ENCODE measurements at regions not wholly inside any gene's neighbourhood (a gene's known extent, or its start where the extent isn't known, plus 50 kb on each side); places are given as distances from the start of the nearest gene placed in this dataset.

GRCh38 chr3:193871220-193871485 lies 264.8 kb upstream of the HES1 start:
- intact Hi-C loops (cut with micrococcal nuclease), result no loop called here

GRCh38 chr3:193872265-193872753 lies 263.6 kb upstream of the HES1 start:
- intact Hi-C loops (cut with micrococcal nuclease), result no loop called here

GRCh38 chr3:193873426-193874201 lies 262.3 kb upstream of the HES1 start:
- intact Hi-C loops (cut with micrococcal nuclease), result no loop called here

- intact Hi-C loops (cut with micrococcal nuclease), result no loop called here
Measured at GRCh38 chr3:193874512-193874911, 261.4 kb upstream of the HES1 start.

GRCh38 chr3:193874997-193875593 lies 260.9 kb upstream of the HES1 start:
- intact Hi-C loops (cut with micrococcal nuclease), result no loop called here

GRCh38 chr3:193875601-193876321 lies 260.2 kb upstream of the HES1 start:
- intact Hi-C loops (cut with micrococcal nuclease), result no loop called here

- intact Hi-C loops (cut with micrococcal nuclease), result no loop called here
Measured at GRCh38 chr3:193879099-193879863, 256.7 kb upstream of the HES1 start.

GRCh38 chr3:193879864-193880242 lies 256.1 kb upstream of the HES1 start:
- intact Hi-C loops (cut with micrococcal nuclease), result no loop called here

- intact Hi-C loops (cut with micrococcal nuclease), result no loop called here
Measured at GRCh38 chr3:193882091-193882490, 253.9 kb upstream of the HES1 start.

- intact Hi-C loops (cut with micrococcal nuclease), result no loop called here
Measured at GRCh38 chr3:193883551-193883950, 252.4 kb upstream of the HES1 start.

- intact Hi-C loops (cut with micrococcal nuclease), result no loop called here
Measured at GRCh38 chr3:193884027-193884426, 251.9 kb upstream of the HES1 start.

- intact Hi-C loops (cut with micrococcal nuclease), result no loop called here
Measured at GRCh38 chr3:193884652-193885051, 251.3 kb upstream of the HES1 start.

- intact Hi-C loops (cut with micrococcal nuclease), result no loop called here
Measured at GRCh38 chr3:193885832-193886231, 250.1 kb upstream of the HES1 start.

GRCh38 chr3:193890016-193890897 lies 245.7 kb upstream of the HES1 start:
- intact Hi-C loops (cut with micrococcal nuclease), result no loop called here

GRCh38 chr3:193894121-193894863 lies 241.7 kb upstream of the HES1 start:
- intact Hi-C loops (cut with micrococcal nuclease), result no loop called here

GRCh38 chr3:193895409-193895808 lies 240.5 kb upstream of the HES1 start:
- intact Hi-C loops (cut with micrococcal nuclease), result no loop called here

- intact Hi-C loops (cut with micrococcal nuclease), result no loop called here
Measured at GRCh38 chr3:193896419-193896818, 239.5 kb upstream of the HES1 start.

- intact Hi-C loops (cut with micrococcal nuclease), result no loop called here
Measured at GRCh38 chr3:193897288-193897687, 238.7 kb upstream of the HES1 start.

GRCh38 chr3:193897731-193898180 lies 238.2 kb upstream of the HES1 start:
- intact Hi-C loops (cut with micrococcal nuclease), result no loop called here

- intact Hi-C loops (cut with micrococcal nuclease), result no loop called here
Measured at GRCh38 chr3:193899001-193899400, 236.9 kb upstream of the HES1 start.

Measured in T-helper 1 cell treated with Interleukin-12 subunit alpha and Interleukin-12 subunit beta and Interleukin-4 antibody, amounts not matched to agents 30 ng/mL and 1 ng/mL, for 36 hours (primary cell).